ENCODE measurements at regions not wholly inside any gene's neighbourhood (a gene's known extent, or its start where the extent isn't known, plus 50 kb on each side); places are given as distances from the start of the nearest gene placed in this dataset.

DNA sequence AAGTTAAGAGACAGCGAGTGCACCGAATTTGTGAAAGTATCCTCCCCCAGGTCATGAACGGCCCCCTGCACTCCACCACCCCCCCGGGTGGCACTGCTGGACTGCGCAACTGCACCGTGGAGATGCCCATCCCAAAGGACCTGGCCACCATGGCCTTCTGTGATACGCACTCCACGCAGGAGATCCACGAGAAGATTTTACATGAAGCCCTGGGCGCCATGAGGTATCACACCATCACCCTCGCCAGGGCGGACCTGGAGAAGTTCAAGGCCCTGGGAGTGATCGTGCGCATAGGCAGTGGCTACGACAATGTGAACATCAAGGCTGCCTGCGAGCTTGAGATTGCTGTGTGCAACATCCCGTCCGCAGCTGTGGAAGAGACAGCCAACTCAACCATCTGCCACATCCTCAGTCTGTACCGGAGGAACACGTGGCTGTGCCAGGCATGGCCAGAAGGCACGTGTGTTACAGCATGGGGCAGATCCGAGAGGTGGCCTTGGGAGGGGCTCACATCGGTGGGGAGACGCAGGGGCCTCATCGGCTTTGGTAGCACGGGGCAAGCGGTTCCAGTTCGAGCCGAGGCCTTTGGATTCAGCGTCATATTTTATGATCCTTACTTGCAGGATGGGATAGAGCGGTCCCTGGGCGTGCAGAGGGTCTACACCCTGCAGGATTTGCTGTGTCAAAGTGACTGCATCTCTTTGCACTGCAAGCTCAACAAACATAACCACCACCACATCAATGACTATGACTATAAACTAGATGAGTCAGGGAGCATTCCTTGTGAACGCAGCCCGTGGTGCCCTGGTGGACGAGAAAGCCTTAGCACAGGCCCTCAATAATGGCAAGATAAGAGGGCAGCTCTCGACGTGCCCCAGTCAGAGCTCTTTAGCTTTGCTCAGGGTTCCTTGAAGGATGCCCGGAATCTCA lies 290.8 kb upstream of the MC4R start:
- H3K27ac ChIP-seq = no peak overlapping the region
- DNase-seq (ENCODE audit: low spot score) = no peak
- no peak overlapping the region for H3K4me3 ChIP-seq
- H3K4me1 ChIP-seq = no peaks in the 10 kb centered on the region
- H3K9me3 ChIP-seq = no peaks in the 10 kb centered on the region
- TF ChIP-seq, protein P1, sequence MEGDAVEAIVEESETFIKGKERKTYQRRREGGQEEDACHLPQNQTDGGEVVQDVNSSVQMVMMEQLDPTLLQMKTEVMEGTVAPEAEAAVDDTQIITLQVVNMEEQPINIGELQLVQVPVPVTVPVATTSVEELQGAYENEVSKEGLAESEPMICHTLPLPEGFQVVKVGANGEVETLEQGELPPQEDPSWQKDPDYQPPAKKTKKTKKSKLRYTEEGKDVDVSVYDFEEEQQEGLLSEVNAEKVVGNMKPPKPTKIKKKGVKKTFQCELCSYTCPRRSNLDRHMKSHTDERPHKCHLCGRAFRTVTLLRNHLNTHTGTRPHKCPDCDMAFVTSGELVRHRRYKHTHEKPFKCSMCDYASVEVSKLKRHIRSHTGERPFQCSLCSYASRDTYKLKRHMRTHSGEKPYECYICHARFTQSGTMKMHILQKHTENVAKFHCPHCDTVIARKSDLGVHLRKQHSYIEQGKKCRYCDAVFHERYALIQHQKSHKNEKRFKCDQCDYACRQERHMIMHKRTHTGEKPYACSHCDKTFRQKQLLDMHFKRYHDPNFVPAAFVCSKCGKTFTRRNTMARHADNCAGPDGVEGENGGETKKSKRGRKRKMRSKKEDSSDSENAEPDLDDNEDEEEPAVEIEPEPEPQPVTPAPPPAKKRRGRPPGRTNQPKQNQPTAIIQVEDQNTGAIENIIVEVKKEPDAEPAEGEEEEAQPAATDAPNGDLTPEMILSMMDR (IDR thresholded peaks at IDR 0.05) = no peak
- no peaks in the 10 kb centered on the region for H3K27me3 ChIP-seq
- no peaks in the 10 kb centered on the region for H3K36me3 ChIP-seq

- no peak for DNase-seq (ENCODE audit: low spot score)
- Histone ChIP-seq H3K4me1 (no peaks in the 10 kb centered on the region), H3K27me3 (no peaks in the 10 kb centered on the region), H3K27ac (no peak overlapping the region), H3K9me3 (no peaks in the 10 kb centered on the region), H3K36me3 (no peaks in the 10 kb centered on the region), H3K4me3 (no peak overlapping the region)
- TF ChIP-seq, protein P1 (IDR thresholded peaks at IDR 0.05) = no peak
Measured at GRCh38 chr18:60664736-60665135, 292.2 kb upstream of the MC4R start.

DNA sequence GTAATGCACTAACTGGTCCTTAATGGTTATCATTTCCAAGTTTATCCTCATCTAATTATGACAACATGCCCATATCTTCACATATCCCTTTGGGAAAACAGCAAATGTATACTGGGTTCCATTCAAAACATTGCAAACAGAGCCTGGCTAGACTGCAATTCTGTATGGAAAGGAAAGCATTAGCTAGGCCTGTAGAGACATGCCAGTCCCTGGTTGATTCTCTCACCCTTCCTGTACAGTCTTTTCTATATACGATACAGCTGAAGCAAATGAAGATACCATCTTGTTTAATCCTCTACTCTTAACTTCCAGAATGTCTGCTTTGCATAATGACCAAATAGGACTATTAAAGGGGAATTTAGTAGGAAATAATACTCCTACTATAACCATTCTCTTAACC lies 294.4 kb upstream of the MC4R start:
- no peak overlapping the region for H3K4me3 ChIP-seq
- DNase-seq (ENCODE audit: low spot score) = no peak

DNA sequence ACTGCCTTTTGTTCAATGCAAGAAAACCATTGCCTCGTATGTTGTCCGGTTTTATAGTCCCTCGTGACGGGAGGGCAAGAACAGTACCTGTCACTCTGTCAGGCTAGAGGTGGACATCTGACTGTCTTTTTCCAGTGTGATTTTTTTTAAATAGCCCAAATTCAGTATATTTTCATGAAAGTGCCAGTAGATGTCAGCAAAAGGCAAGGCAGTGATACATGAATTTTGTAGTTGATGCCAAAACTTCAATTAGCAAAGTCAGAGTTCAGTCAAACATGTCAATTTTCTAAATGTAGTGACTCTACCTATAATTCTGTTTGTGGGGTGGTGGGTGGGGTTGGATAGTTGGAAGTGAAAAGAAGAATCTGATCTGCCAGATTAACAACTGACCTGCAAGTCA lies 296.0 kb upstream of the MC4R start:
- TF ChIP-seq, protein P1 (IDR thresholded peaks at IDR 0.05) = no peak
- no peak for DNase-seq (ENCODE audit: low spot score)
- Histone ChIP-seq H3K4me3 (no peak overlapping the region), H3K27ac (no peak overlapping the region), H3K4me1 (no peaks in the 10 kb centered on the region), H3K9me3 (no peaks in the 10 kb centered on the region), H3K27me3 (no peaks in the 10 kb centered on the region), H3K36me3 (no peaks in the 10 kb centered on the region)

More for the DNA sequence above, 294.4 kb upstream of the MC4R start:
- TF ChIP-seq, protein P1 (IDR thresholded peaks at IDR 0.05) = no peak
- Histone ChIP-seq H3K27ac (no peak overlapping the region), H3K9me3 (no peaks in the 10 kb centered on the region), H3K36me3 (no peaks in the 10 kb centered on the region), H3K27me3 (no peaks in the 10 kb centered on the region), H3K4me1 (no peaks in the 10 kb centered on the region)

- no peaks in the 10 kb centered on the region for H3K4me1 ChIP-seq
- H3K36me3 ChIP-seq = no peaks in the 10 kb centered on the region
- H3K27ac ChIP-seq = no peak overlapping the region
- no peak for DNase-seq (ENCODE audit: low spot score)
- H3K27me3 ChIP-seq = no peaks in the 10 kb centered on the region
- no peak overlapping the region for H3K4me3 ChIP-seq
- TF ChIP-seq, protein P1 (IDR thresholded peaks at IDR 0.05) = no peak
- H3K9me3 ChIP-seq = no peaks in the 10 kb centered on the region
Measured at GRCh38 chr18:60669938-60670337, 297.4 kb upstream of the MC4R start.
